GM23338 (cell line): ENCODE measurements at regions not wholly inside any gene's neighbourhood (a gene's known extent, or its start where the extent isn't known, plus 50 kb on each side); places are given as distances from the start of the nearest gene placed in this dataset.

ENCODE experiments used
- ATAC-seq: fragments of 200-7000 bp; cut with Tn5 transposase; 3 replicates; pipeline ENCODE4 v1.9.1; 2020
- DNase-seq: peaks from one replicate; pipeline ENCODE4 v3.0.0-alpha.2; 2015; ENCODE audit warnings: low spot score
- H2AFZ ChIP-seq: fragments of 200-600 bp; sonication (generic); 2 replicates; pipeline ENCODE4 v1.8.0; 2016; ENCODE audit warnings: antibody characterized with exemption, mild to moderate bottlenecking, moderate library complexity
- H3F3A ChIP-seq: fragments of 200-600 bp; sonication (generic); replicated peaks from 2 replicates; pipeline ENCODE4 v1.8.0; 2017; ENCODE audit warnings: antibody characterized with exemption, mixed run types, low read depth
- H3K27ac ChIP-seq: fragments of 200-600 bp; sonication (generic); 2 replicates; pipeline ENCODE4 v1.6.1; 2016; ENCODE audit warnings: low read depth
- H3K27me3 ChIP-seq: fragments of 200-600 bp; sonication (generic); 2 replicates; pipeline ENCODE4 v1.8.0; 2016; ENCODE audit warnings: mild to moderate bottlenecking, mixed run types, moderate library complexity; ENCODE audit not compliant: insufficient read depth
- H3K36me3 ChIP-seq: fragments of 200-600 bp; sonication (generic); 2 replicates; pipeline ENCODE4 v1.8.0; 2016; ENCODE audit warnings: mild to moderate bottlenecking; ENCODE audit not compliant: insufficient read depth
- H3K4me1 ChIP-seq: fragments of 200-600 bp; sonication (generic); 2 replicates; pipeline ENCODE4 v1.8.0; 2016; ENCODE audit warnings: mild to moderate bottlenecking, moderate library complexity; ENCODE audit not compliant: insufficient read depth
- H3K4me2 ChIP-seq: fragments of 200-600 bp; sonication (generic); 2 replicates; pipeline ENCODE4 v1.7.1; 2017; ENCODE audit warnings: mixed run types
- H3K4me3 ChIP-seq: fragments of 200-600 bp; sonication (generic); 2 replicates; pipeline ENCODE4 v1.6.1; 2016; ENCODE audit warnings: mixed run types
- H3K79me2 ChIP-seq: fragments of 200-600 bp; sonication (generic); replicated peaks from 2 replicates; pipeline ENCODE4 v1.8.0; 2017; ENCODE audit warnings: mild to moderate bottlenecking; ENCODE audit not compliant: insufficient read depth
- H3K9me2 ChIP-seq: fragments of 200-600 bp; sonication (generic); 2 replicates; pipeline ENCODE4 v1.8.0; 2017; ENCODE audit not compliant: insufficient read depth
- H4K20me1 ChIP-seq: fragments of 200-600 bp; sonication (generic); replicated peaks from 2 replicates; pipeline ENCODE4 v1.8.0; 2017; ENCODE audit warnings: mild to moderate bottlenecking; ENCODE audit not compliant: insufficient read depth
- H3K27ac Mint-ChIP-seq: 2 replicates; pipeline ENCODE4 v1.8.0; 2020; ENCODE audit warnings: inconsistent platforms, mild to moderate bottlenecking, moderate library complexity, mixed read lengths
- H3K27me3 Mint-ChIP-seq: 3 replicates; pipeline ENCODE4 v1.8.0; 2022; ENCODE audit warnings: low read depth, mild to moderate bottlenecking, moderate library complexity, mixed read lengths, inconsistent platforms; ENCODE audit not compliant: insufficient read depth, poor library complexity
- H3K36me3 Mint-ChIP-seq: 3 replicates; pipeline ENCODE4 v1.8.0; 2021; ENCODE audit warnings: low read depth, mild to moderate bottlenecking, inconsistent platforms, moderate library complexity, mixed read lengths
- H3K4me1 Mint-ChIP-seq: 3 replicates; pipeline ENCODE4 v1.8.0; 2020; ENCODE audit warnings: mild to moderate bottlenecking, inconsistent platforms, mixed read lengths
- H3K4me3 Mint-ChIP-seq: 3 replicates; pipeline ENCODE4 v1.8.0; 2021; ENCODE audit warnings: moderate library complexity, mild to moderate bottlenecking, inconsistent platforms, mixed read lengths
- H3K9me3 Mint-ChIP-seq: 3 replicates; pipeline ENCODE4 v1.8.0; 2020; ENCODE audit warnings: moderate library complexity, mild to moderate bottlenecking, inconsistent platforms, mixed read lengths
- CREB1 ChIP-seq: fragments of 250-450 bp; sonication (Bioruptor Pico); IDR thresholded peaks from 2 replicates; pipeline ENCODE4 v1.5.0; 2020; ENCODE audit warnings: low read depth, mild to moderate bottlenecking, moderate library complexity
- EZH2phosphoT487 ChIP-seq: fragments of 200-600 bp; sonication (generic); IDR thresholded peaks from one replicate; pipeline ENCODE4 v1.8.1; 2018; ENCODE audit warnings: antibody characterized with exemption; ENCODE audit not compliant: unreplicated experiment
- JUNB ChIP-seq: IDR thresholded peaks from one replicate; pipeline ENCODE4 v1.6.1; 2016; ENCODE audit warnings: antibody characterized with exemption; ENCODE audit not compliant: unreplicated experiment
- NANOG ChIP-seq: IDR thresholded peaks from 2 replicates; pipeline ENCODE4 v1.6.1; 2016; ENCODE audit warnings: antibody characterized with exemption, borderline replicate concordance
- REST ChIP-seq: IDR thresholded peaks from one replicate; pipeline ENCODE4 v1.6.1; 2018; ENCODE audit warnings: antibody characterized with exemption; ENCODE audit not compliant: unreplicated experiment
- STAT1 ChIP-seq: IDR thresholded peaks from one replicate; pipeline ENCODE4 v1.6.1; 2016; ENCODE audit warnings: antibody characterized with exemption; ENCODE audit not compliant: unreplicated experiment
- ZNF114 ChIP-seq: fragments of 250-450 bp; sonication (Bioruptor Pico); IDR thresholded peaks from 2 replicates; pipeline ENCODE4 v1.5.0; 2020; ENCODE audit warnings: mild to moderate bottlenecking, moderate library complexity
- ZNF331 ChIP-seq: fragments of 250-450 bp; sonication (Bioruptor Pico); IDR thresholded peaks from 2 replicates; pipeline ENCODE4 v1.5.0; 2020; ENCODE audit warnings: low read depth, mild to moderate bottlenecking, moderate library complexity
- TF ChIP-seq, protein P1 (sequence below), 2 experiments: fragments of 200-600 bp in 1 of 2; sonication (generic) in 1 of 2; conservative IDR thresholded peaks; 2 replicates each; pipeline versions ENCODE4 v1.5.1 to v1.6.1; 2016 to 2017; ENCODE audit warnings: antibody characterized with exemption in 2 of 2, low read depth in 2 of 2, mild to moderate bottlenecking in 2 of 2, moderate library complexity in 1 of 2
- TF ChIP-seq, protein P2 (sequence below): fragments of 250-450 bp; sonication (Bioruptor Pico); IDR thresholded peaks from 2 replicates; pipeline ENCODE4 v1.5.0; 2020; ENCODE audit warnings: mild to moderate bottlenecking, moderate library complexity

- TF ChIP-seq CREB1 (CRISPR knock-in tag) (no peak), NANOG (no peak), STAT1 (no peak), ZNF114 (CRISPR knock-in tag) (no peak), ZNF331 (no peak)
These were observed 147.8 kb downstream of the TOMM20 start (continued) for GRCh38 chr1:234980645-234981396.

- no peak for ATAC-seq
- Histone ChIP-seq H3K36me3 (no peaks in the 10 kb centered on the region), H3K27me3 (no peaks in the 10 kb centered on the region), H3K27ac (no peak overlapping the region), H3K4me1 (peaks cover 13% of the 10 kb centered on the region), H4K20me1 (no peaks in the 10 kb centered on the region), H3F3A (no peaks in the 10 kb centered on the region; the same call in 1 of the 2 replicates), H3K79me2 (no peaks in the 10 kb centered on the region), H2AFZ (no peak overlapping the region), H3K4me2 (no peak overlapping the region), H3K4me3 (no peak overlapping the region), H3K9me2 (no peaks in the 10 kb centered on the region)
- TF ChIP-seq REST (no peak), CREB1 (CRISPR knock-in tag) (no peak), JUNB (no peak), EZH2phosphoT487 (no peak), STAT1 (no peak)
- TF ChIP-seq, protein P1, sequence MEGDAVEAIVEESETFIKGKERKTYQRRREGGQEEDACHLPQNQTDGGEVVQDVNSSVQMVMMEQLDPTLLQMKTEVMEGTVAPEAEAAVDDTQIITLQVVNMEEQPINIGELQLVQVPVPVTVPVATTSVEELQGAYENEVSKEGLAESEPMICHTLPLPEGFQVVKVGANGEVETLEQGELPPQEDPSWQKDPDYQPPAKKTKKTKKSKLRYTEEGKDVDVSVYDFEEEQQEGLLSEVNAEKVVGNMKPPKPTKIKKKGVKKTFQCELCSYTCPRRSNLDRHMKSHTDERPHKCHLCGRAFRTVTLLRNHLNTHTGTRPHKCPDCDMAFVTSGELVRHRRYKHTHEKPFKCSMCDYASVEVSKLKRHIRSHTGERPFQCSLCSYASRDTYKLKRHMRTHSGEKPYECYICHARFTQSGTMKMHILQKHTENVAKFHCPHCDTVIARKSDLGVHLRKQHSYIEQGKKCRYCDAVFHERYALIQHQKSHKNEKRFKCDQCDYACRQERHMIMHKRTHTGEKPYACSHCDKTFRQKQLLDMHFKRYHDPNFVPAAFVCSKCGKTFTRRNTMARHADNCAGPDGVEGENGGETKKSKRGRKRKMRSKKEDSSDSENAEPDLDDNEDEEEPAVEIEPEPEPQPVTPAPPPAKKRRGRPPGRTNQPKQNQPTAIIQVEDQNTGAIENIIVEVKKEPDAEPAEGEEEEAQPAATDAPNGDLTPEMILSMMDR (conservative IDR thresholded peaks at IDR 0.05; ENCODE audit: low read depth in 2 of 2) = no peak
- TF ChIP-seq, protein P2, sequence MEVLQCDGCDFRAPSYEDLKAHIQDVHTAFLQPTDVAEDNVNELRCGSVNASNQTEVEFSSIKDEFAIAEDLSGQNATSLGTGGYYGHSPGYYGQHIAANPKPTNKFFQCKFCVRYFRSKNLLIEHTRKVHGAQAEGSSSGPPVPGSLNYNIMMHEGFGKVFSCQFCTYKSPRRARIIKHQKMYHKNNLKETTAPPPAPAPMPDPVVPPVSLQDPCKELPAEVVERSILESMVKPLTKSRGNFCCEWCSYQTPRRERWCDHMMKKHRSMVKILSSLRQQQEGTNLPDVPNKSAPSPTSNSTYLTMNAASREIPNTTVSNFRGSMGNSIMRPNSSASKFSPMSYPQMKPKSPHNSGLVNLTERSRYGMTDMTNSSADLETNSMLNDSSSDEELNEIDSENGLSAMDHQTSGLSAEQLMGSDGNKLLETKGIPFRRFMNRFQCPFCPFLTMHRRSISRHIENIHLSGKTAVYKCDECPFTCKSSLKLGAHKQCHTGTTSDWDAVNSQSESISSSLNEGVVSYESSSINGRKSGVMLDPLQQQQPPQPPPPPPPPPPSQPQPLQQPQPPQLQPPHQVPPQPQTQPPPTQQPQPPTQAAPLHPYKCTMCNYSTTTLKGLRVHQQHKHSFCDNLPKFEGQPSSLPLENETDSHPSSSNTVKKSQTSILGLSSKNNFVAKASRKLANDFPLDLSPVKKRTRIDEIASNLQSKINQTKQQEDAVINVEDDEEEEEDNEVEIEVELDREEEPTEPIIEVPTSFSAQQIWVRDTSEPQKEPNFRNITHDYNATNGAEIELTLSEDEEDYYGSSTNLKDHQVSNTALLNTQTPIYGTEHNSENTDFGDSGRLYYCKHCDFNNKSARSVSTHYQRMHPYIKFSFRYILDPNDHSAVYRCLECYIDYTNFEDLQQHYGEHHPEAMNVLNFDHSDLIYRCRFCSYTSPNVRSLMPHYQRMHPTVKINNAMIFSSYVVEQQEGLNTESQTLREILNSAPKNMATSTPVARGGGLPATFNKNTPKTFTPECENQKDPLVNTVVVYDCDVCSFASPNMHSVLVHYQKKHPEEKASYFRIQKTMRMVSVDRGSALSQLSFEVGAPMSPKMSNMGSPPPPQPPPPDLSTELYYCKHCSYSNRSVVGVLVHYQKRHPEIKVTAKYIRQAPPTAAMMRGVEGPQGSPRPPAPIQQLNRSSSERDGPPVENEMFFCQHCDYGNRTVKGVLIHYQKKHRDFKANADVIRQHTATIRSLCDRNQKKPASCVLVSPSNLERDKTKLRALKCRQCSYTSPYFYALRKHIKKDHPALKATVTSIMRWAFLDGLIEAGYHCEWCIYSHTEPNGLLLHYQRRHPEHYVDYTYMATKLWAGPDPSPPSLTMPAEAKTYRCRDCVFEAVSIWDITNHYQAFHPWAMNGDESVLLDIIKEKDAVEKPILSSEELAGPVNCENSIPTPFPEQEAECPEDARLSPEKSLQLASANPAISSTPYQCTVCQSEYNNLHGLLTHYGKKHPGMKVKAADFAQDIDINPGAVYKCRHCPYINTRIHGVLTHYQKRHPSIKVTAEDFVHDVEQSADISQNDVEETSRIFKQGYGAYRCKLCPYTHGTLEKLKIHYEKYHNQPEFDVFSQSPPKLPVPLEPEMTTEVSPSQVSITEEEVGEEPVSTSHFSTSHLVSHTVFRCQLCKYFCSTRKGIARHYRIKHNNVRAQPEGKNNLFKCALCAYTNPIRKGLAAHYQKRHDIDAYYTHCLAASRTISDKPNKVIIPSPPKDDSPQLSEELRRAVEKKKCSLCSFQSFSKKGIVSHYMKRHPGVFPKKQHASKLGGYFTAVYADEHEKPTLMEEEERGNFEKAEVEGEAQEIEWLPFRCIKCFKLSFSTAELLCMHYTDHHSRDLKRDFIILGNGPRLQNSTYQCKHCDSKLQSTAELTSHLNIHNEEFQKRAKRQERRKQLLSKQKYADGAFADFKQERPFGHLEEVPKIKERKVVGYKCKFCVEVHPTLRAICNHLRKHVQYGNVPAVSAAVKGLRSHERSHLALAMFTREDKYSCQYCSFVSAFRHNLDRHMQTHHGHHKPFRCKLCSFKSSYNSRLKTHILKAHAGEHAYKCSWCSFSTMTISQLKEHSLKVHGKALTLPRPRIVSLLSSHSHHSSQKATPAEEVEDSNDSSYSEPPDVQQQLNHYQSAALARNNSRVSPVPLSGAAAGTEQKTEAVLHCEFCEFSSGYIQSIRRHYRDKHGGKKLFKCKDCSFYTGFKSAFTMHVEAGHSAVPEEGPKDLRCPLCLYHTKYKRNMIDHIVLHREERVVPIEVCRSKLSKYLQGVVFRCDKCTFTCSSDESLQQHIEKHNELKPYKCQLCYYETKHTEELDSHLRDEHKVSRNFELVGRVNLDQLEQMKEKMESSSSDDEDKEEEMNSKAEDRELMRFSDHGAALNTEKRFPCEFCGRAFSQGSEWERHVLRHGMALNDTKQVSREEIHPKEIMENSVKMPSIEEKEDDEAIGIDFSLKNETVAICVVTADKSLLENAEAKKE = no peak
- no peaks in the 10 kb centered on the region; the same call in 2 of the 3 replicates for H3K9me3 Mint-ChIP-seq
- DNase-seq = no peak
- no peak overlapping the region for H3K27ac Mint-ChIP-seq
- H3K4me3 Mint-ChIP-seq = no peak overlapping the region
- peaks cover 7% of the 10 kb centered on the region for H3K27me3 Mint-ChIP-seq
- H3K4me1 Mint-ChIP-seq = peaks cover 18% of the 10 kb centered on the region
- H3K36me3 Mint-ChIP-seq = no peaks in the 10 kb centered on the region
These were observed 148.4 kb downstream of the TOMM20 start for GRCh38 chr1:234980291-234980644.
